Peyer's patch (tissue), 4 donors: ENCODE measurements at regions not wholly inside any gene's neighbourhood (a gene's known extent, or its start where the extent isn't known, plus 50 kb on each side); places are given as distances from the start of the nearest gene placed in this dataset.

ENCODE experiments used
- DNase-seq, 3 donors: peaks; one replicate each; pipeline ENCODE4 v3.0.0-alpha.2; 2017 to 2019
- H3K27ac ChIP-seq, 4 donors: fragments of 200-600 bp; sonication (generic); one replicate each; pipeline ENCODE4 v1.5.1; 2016 to 2019
- H3K27me3 ChIP-seq, 2 donors: fragments of 200-600 bp; sonication (generic); one replicate each; pipeline ENCODE4 v1.5.1; 2019
- H3K36me3 ChIP-seq, 3 donors: fragments of 200-600 bp; sonication (generic); one replicate each; pipeline ENCODE4 v1.5.1; 2016 to 2019
- H3K4me1 ChIP-seq, 4 donors: fragments of 200-600 bp; sonication (generic); one replicate each; pipeline ENCODE4 v1.5.1; 2016 to 2019
- H3K4me3 ChIP-seq, 4 donors: fragments of 200-600 bp; sonication (generic); 1 replicate in 3 of 4; 2 replicates in 1 of 4; pipeline ENCODE4 v1.5.1; 2016 to 2019; ENCODE audit warnings: mild to moderate bottlenecking in 1 of 4
- H3K9me3 ChIP-seq, 4 donors: fragments of 200-600 bp; sonication (generic); one replicate each; pipeline ENCODE4 v1.5.1; 2016 to 2019; ENCODE audit warnings: mild to moderate bottlenecking in 1 of 4
- CTCF ChIP-seq, 6 experiments: fragments of 450-650 bp in 4 of 6; fragments of 200-600 bp in 2 of 6; sonication (generic) in 1 of 6; IDR thresholded peaks; one replicate each; pipeline ENCODE4 v1.5.1; 2017 to 2019; ENCODE audit warnings: antibody characterized with exemption in 6 of 6, mild to moderate bottlenecking in 3 of 6, moderate library complexity in 1 of 6
- POLR2A ChIP-seq, 2 donors: fragments of 450-650 bp; IDR thresholded peaks; one replicate each; pipeline ENCODE4 v1.5.1; 2017; ENCODE audit warnings: antibody characterized with exemption in 2 of 2, mild to moderate bottlenecking in 2 of 2, moderate library complexity in 2 of 2

DNA sequence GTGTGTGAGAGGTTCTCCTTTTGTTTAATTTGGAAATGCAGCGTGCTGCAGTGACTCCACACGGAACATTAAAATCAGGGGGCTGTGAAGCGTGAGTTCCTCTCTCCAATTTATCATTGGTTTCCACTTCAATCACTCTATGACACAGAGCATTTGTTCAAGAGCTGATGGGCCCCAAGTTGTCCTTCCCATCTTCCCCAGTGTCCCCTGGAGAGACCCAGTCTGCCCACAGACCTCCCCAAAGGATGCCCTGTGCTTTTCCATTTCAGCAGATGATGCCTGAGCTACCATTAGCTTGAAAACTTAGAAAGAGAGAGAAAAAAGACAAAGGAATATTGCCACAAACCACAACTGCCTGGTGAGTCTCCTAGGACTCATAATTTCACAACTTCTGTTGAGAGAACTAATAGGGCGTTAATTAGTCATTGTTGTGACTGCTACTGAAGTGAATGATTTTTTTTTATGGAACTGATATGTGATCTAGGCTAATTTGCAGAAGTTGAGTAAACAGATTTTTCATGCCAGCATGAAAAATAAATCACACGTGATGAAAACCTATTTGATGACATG lies 772.7 kb downstream of the SEMA5A start:
- DNase-seq = no peak
- no peak for TF ChIP-seq CTCF (IDR thresholded peaks at IDR 0.05)
- no peak for TF ChIP-seq POLR2A (IDR thresholded peaks at IDR 0.05)
- Histone ChIP-seq H3K4me3 (no peak overlapping the region), H3K4me1 (no peaks in the 10 kb centered on the region), H3K27ac (no peak overlapping the region), H3K27me3 (no peaks in the 10 kb centered on the region), H3K9me3 (no peaks in the 10 kb centered on the region), H3K36me3 (no peaks in the 10 kb centered on the region)

GRCh38 chr5:8784692-8785091 lies 761.2 kb downstream of the SEMA5A start:
- Histone ChIP-seq H3K27me3 (no peaks in the 10 kb centered on the region), H3K36me3 (no peaks in the 10 kb centered on the region), H3K27ac (no peak overlapping the region), H3K4me1 (no peaks in the 10 kb centered on the region), H3K9me3 (no peaks in the 10 kb centered on the region), H3K4me3 (no peak overlapping the region)
- DNase-seq = no peak
- TF ChIP-seq CTCF (IDR thresholded peaks at IDR 0.05) = no peak
- no peak for TF ChIP-seq POLR2A (IDR thresholded peaks at IDR 0.05)

- DNase-seq = no peak
- no peak for TF ChIP-seq CTCF (IDR thresholded peaks at IDR 0.05)
Observed at GRCh38 chr5:8788246-8788645, 757.6 kb downstream of the SEMA5A start.

GRCh38 chr5:8805653-8806052 lies 740.2 kb downstream of the SEMA5A start:
- Histone ChIP-seq H3K36me3 (no peaks in the 10 kb centered on the region), H3K4me1 (no peaks in the 10 kb centered on the region), H3K27me3 (no peaks in the 10 kb centered on the region), H3K9me3 (peaks cover 0 to 5% (median 0%) of the 10 kb centered on the region in 4 donors), H3K4me3 (no peak overlapping the region), H3K27ac (no peak overlapping the region)
- TF ChIP-seq CTCF (IDR thresholded peaks at IDR 0.05) (no peak), POLR2A (IDR thresholded peaks at IDR 0.05) (no peak)
- DNase-seq = no peak

More at GRCh38 chr5:8788246-8788645, 757.6 kb downstream of the SEMA5A start:
- no peak overlapping the region for H3K27ac ChIP-seq
- no peaks in the 10 kb centered on the region for H3K36me3 ChIP-seq
- H3K4me3 ChIP-seq = no peak overlapping the region
- no peaks in the 10 kb centered on the region for H3K27me3 ChIP-seq
- no peaks in the 10 kb centered on the region for H3K4me1 ChIP-seq
- no peaks in the 10 kb centered on the region for H3K9me3 ChIP-seq

- no peak for DNase-seq
- no peak for TF ChIP-seq POLR2A (IDR thresholded peaks at IDR 0.05)
- TF ChIP-seq CTCF (IDR thresholded peaks at IDR 0.05) = no peak
- H3K27me3 ChIP-seq = no peaks in the 10 kb centered on the region
- no peaks in the 10 kb centered on the region for H3K4me1 ChIP-seq
- H3K9me3 ChIP-seq = peaks cover 0 to 5% (median 0%) of the 10 kb centered on the region in 4 donors
- no peak overlapping the region for H3K27ac ChIP-seq
- H3K4me3 ChIP-seq = no peak overlapping the region
- no peaks in the 10 kb centered on the region for H3K36me3 ChIP-seq
Observed at GRCh38 chr5:8807636-8808035, 738.2 kb downstream of the SEMA5A start.

- Histone ChIP-seq H3K4me3 (no peak overlapping the region), H3K36me3 (no peaks in the 10 kb centered on the region), H3K4me1 (no peaks in the 10 kb centered on the region), H3K27ac (no peak overlapping the region), H3K9me3 (no peaks in the 10 kb centered on the region), H3K27me3 (no peaks in the 10 kb centered on the region)
- TF ChIP-seq POLR2A (IDR thresholded peaks at IDR 0.05) (no peak), CTCF (IDR thresholded peaks at IDR 0.05) (no peak)
- no peak for DNase-seq
Observed at GRCh38 chr5:8811581-8811980, 734.3 kb downstream of the SEMA5A start.
